Gastroesophageal sphincter (tissue), 4 donors: ENCODE measurements at regions not wholly inside any gene's neighbourhood (a gene's known extent, or its start where the extent isn't known, plus 50 kb on each side); places are given as distances from the start of the nearest gene placed in this dataset.

Source experiments
- ATAC-seq: fragments of 150-250 bp; one replicate; pipeline ENCODE4 v1.9.1; 2016; ENCODE audit warnings: mild to moderate bottlenecking, moderate library complexity
- H3K27ac ChIP-seq, 4 donors: fragments of 200-600 bp; sonication (generic) in 3 of 4; 1 replicate in 3 of 4; 2 replicates in 1 of 4; pipeline ENCODE4 v1.5.1; 2016 to 2019
- H3K27me3 ChIP-seq: fragments of 200-600 bp; sonication (generic); one replicate; pipeline ENCODE4 v1.5.1; 2019
- H3K36me3 ChIP-seq, 2 donors: fragments of 200-600 bp; sonication (generic); one replicate each; pipeline ENCODE4 v1.5.1; 2019; ENCODE audit warnings: control low read depth in 1 of 2
- H3K4me1 ChIP-seq, 3 donors: fragments of 200-600 bp; sonication (generic); 1 replicate in 2 of 3; 2 replicates in 1 of 3; pipeline ENCODE4 v1.5.1; 2016 to 2019; ENCODE audit warnings: control low read depth in 2 of 3
- H3K4me3 ChIP-seq, 2 donors: fragments of 200-600 bp; sonication (generic); one replicate each; pipeline ENCODE4 v1.5.1; 2019; ENCODE audit warnings: mild to moderate bottlenecking in 1 of 2, moderate library complexity in 1 of 2
- H3K9me3 ChIP-seq, 3 donors: fragments of 200-600 bp; sonication (generic); one replicate each; pipeline ENCODE4 v1.5.1; 2017 to 2019; ENCODE audit warnings: control low read depth in 2 of 3
- EP300 ChIP-seq: sonication (generic); formaldehyde crosslinking; IDR thresholded peaks from one replicate; pipeline ENCODE4 v1.6.1; 2017; ENCODE audit warnings: antibody characterized with exemption, mild to moderate bottlenecking
- POLR2A ChIP-seq, 2 donors: fragments of 450-650 bp; IDR thresholded peaks; one replicate each; pipeline ENCODE4 v1.6.1; 2017; ENCODE audit warnings: antibody characterized with exemption in 2 of 2, mild to moderate bottlenecking in 2 of 2, moderate library complexity in 1 of 2
- POLR2AphosphoS5 ChIP-seq: sonication (generic); formaldehyde crosslinking; IDR thresholded peaks from one replicate; pipeline ENCODE4 v1.6.1; 2017; ENCODE audit warnings: antibody characterized with exemption
- WGBS, 2 donors: methylation state at CpG; one replicate each; pipeline ENCODE4 v1.1.5; 2018; ENCODE audit warnings: low coverage in 1 of 2; 5-methylcytosine and 5-hydroxymethylcytosine counted together
- TF ChIP-seq, protein P1 (sequence below), 4 experiments: fragments of 200-600 bp in 2 of 4; fragments of 450-650 bp in 2 of 4; sonication (generic) in 1 of 4; IDR thresholded peaks; one replicate each; pipeline ENCODE4 v1.5.1; 2017 to 2019; ENCODE audit warnings: antibody characterized with exemption in 4 of 4, mild to moderate bottlenecking in 2 of 4, moderate library complexity in 2 of 4

DNA sequence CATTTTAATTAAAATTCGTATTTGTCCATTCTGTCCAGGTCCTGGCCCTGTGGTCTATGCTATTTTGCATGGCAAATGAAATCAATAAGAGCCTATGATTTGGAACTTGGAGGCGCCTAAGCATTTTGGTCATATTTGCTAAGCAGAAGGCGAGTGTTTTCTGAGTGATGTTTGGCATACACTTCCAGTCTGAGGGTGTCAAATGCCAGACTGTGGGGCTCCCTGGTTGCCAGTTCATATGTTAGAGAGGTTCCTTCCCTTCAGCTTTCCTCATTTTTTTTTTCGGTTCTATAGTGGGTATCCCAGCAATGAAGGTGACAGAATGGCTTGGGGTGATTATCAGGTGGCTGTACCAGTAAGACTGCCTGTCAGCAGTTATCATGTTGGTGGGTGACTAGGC lies 1007.8 kb upstream of the WWC1 start:
- ATAC-seq = no peak
- 61 to 96% methylated on average over 2 to 4 of the region's 4 CpGs for WGBS, 2 donors
- H3K36me3 ChIP-seq = no peaks in the 10 kb centered on the region
- no peaks in the 10 kb centered on the region for H3K4me1 ChIP-seq
- TF ChIP-seq, protein P1, sequence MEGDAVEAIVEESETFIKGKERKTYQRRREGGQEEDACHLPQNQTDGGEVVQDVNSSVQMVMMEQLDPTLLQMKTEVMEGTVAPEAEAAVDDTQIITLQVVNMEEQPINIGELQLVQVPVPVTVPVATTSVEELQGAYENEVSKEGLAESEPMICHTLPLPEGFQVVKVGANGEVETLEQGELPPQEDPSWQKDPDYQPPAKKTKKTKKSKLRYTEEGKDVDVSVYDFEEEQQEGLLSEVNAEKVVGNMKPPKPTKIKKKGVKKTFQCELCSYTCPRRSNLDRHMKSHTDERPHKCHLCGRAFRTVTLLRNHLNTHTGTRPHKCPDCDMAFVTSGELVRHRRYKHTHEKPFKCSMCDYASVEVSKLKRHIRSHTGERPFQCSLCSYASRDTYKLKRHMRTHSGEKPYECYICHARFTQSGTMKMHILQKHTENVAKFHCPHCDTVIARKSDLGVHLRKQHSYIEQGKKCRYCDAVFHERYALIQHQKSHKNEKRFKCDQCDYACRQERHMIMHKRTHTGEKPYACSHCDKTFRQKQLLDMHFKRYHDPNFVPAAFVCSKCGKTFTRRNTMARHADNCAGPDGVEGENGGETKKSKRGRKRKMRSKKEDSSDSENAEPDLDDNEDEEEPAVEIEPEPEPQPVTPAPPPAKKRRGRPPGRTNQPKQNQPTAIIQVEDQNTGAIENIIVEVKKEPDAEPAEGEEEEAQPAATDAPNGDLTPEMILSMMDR (IDR thresholded peaks at IDR 0.05) = no peak
- TF ChIP-seq POLR2A (IDR thresholded peaks at IDR 0.05) = no peak
- TF ChIP-seq EP300 = no peak
- TF ChIP-seq POLR2AphosphoS5 = no peak
- H3K9me3 ChIP-seq = no peaks in the 10 kb centered on the region
- H3K4me3 ChIP-seq = no peak overlapping the region
- H3K27ac ChIP-seq = no peak overlapping the region
- H3K27me3 ChIP-seq = no peaks in the 10 kb centered on the region

DNA sequence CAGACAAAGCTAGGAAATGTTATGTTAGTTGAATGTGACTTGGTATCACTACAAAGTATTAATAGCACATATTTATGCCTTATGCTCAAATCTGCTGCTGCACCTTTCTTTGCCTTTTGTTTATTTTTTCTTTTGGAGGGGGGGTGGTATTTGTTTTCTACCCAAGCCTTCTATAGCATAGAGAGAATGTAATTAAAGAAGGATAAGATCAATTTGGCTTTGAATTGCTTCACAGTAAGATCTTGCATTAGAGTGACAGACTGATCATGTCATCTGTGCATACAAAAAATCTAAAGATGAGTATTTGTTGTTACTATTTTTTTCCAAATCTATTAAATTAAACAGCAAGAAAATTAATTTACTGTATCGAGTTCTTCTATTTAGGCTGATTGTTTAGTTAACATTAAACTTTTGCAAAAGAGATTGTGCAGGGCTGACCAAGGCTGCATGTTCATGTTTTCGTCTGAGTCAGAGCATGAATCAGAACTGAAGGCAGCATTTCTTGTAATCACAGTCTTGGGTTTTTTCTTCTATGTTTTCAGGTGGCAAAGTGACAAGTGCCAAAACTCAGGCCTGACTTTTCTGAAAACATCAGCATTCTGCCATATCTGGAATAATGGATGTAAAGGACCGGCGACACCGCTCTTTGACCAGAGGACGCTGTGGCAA lies 1007.1 kb upstream of the WWC1 start:
- Histone ChIP-seq H3K36me3 (no peaks in the 10 kb centered on the region), H3K4me3 (no peak overlapping the region), H3K4me1 (no peaks in the 10 kb centered on the region), H3K27ac (no peak overlapping the region), H3K9me3 (no peaks in the 10 kb centered on the region), H3K27me3 (no peaks in the 10 kb centered on the region)
- TF ChIP-seq POLR2A (IDR thresholded peaks at IDR 0.05) = no peak
- no peak for TF ChIP-seq EP300
- no peak for TF ChIP-seq POLR2AphosphoS5
- TF ChIP-seq, protein P1 (IDR thresholded peaks at IDR 0.05) = no peak
- 46 to 81% methylated on average over 2 to 6 of the region's 6 CpGs for WGBS, 2 donors
- no peak for ATAC-seq

DNA sequence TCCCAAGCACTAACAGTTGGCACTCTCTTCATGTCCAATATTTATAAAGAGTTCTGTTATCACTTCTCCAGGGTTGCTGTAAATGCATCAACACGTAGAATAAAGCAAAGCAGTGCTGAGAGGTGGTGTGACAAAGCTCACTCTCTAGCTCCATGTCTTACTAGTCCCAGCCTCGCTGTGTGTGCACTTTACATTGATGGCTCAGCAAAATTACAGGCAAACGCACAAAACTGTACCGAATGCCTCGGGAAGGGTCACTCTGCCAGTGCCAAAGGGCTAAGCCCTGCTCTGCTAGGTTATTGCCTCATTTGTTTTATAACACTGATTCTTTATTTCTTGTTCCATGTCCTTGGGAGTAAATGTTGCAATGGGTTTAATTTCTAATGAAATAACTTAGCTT lies 1005.9 kb upstream of the WWC1 start:
- ATAC-seq = no peak
- Histone ChIP-seq H3K27ac (no peak overlapping the region), H3K9me3 (no peaks in the 10 kb centered on the region), H3K4me1 (no peaks in the 10 kb centered on the region), H3K27me3 (no peaks in the 10 kb centered on the region), H3K4me3 (no peak overlapping the region), H3K36me3 (no peaks in the 10 kb centered on the region)
- 50 to 58% methylated on average over 4 to 5 of the region's 5 CpGs for WGBS, 2 donors
- TF ChIP-seq EP300 = no peak
- TF ChIP-seq POLR2AphosphoS5 = no peak
- TF ChIP-seq POLR2A (IDR thresholded peaks at IDR 0.05) = no peak
- TF ChIP-seq, protein P1 (IDR thresholded peaks at IDR 0.05) = no peak

DNA sequence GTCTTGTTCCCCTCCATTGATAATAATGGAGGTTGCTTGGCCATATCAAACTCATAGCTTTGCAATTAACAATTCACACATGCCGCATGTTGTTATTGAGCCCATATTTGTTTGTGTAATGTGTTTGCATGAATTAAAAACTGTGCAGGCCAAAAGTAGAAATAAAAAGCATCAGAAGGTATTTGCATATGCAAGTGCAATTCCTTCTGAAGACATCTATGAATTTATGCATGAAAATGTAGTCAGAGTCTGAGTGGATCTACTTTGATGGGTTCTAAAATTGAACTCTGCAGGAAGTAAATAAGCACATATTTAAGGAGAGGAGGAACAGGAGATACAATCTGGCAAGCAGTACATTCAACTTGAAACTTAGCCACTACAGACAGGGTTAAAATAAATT lies 1004.6 kb upstream of the WWC1 start:
- no peaks in the 10 kb centered on the region for H3K27me3 ChIP-seq
- no peaks in the 10 kb centered on the region for H3K4me1 ChIP-seq
- H3K27ac ChIP-seq = no peak overlapping the region
- no peaks in the 10 kb centered on the region for H3K9me3 ChIP-seq
- no peak for ATAC-seq
- H3K4me3 ChIP-seq = no peak overlapping the region
- 100% methylated on average over 1 of the region's 1 CpG for WGBS, 2 donors
- no peak for TF ChIP-seq POLR2AphosphoS5
- TF ChIP-seq EP300 = no peak
- TF ChIP-seq POLR2A (IDR thresholded peaks at IDR 0.05) = no peak
- TF ChIP-seq, protein P1 (IDR thresholded peaks at IDR 0.05) = no peak
- H3K36me3 ChIP-seq = no peaks in the 10 kb centered on the region

DNA sequence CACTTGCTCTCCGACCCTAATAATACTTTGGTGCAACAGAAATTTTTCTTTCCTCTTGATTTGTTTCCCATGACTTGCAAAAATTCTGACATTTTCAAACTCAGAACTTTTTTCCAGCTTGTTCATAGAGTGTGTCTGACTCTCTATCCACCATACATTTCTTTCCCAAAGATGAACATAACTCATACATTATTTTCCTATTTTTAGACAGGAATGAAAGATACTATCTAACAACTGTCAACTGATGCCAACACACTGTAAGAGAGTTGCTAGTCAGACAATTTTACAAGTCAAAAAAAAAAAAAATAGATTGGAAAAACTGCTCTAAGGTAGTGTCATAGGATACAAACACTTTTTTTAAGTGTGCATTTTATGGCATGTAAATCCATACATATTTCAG lies 1001.0 kb upstream of the WWC1 start:
- no peaks in the 10 kb centered on the region for H3K9me3 ChIP-seq
- H3K27ac ChIP-seq = no peak overlapping the region
- WGBS, 2 donors = 83 to 100% methylated on average over 1 of the region's 1 CpG
- H3K36me3 ChIP-seq = no peaks in the 10 kb centered on the region
- ATAC-seq = no peak
- no peak overlapping the region for H3K4me3 ChIP-seq
- no peaks in the 10 kb centered on the region for H3K27me3 ChIP-seq
- TF ChIP-seq EP300 = no peak
- TF ChIP-seq, protein P1 (IDR thresholded peaks at IDR 0.05) = no peak
- TF ChIP-seq POLR2A (IDR thresholded peaks at IDR 0.05) = no peak
- no peak for TF ChIP-seq POLR2AphosphoS5
- H3K4me1 ChIP-seq = peaks cover 0 to 5% (median 0%) of the 10 kb centered on the region in 3 donors
